DND-41 (cell line): ENCODE measurements at regions not wholly inside any gene's neighbourhood (a gene's known extent, or its start where the extent isn't known, plus 50 kb on each side); places are given as distances from the start of the nearest gene placed in this dataset.

Experiments
- ATAC-seq: fragments of 200-7000 bp; cut with Tn5 transposase; 3 replicates; pipeline ENCODE4 v1.9.1; 2021; ENCODE audit warnings: low read depth; ENCODE audit not compliant: insufficient read depth
- DNase-seq: peaks from one replicate; pipeline ENCODE4 v3.0.0-alpha.2; 2020
- H2AFZ ChIP-seq: 2 replicates; pipeline ENCODE4 v1.6.0; 2012; ENCODE audit warnings: low read depth, low read length
- H3K27ac ChIP-seq: 2 replicates; pipeline ENCODE4 v1.5.1; 2012; ENCODE audit warnings: low read length, inconsistent platforms
- H3K27me3 ChIP-seq: fragments of 200-600 bp; sonication (generic); 2 replicates; pipeline ENCODE4 v1.6.0; 2012; ENCODE audit warnings: low read length, mild to moderate bottlenecking, inconsistent platforms; ENCODE audit not compliant: insufficient read depth, poor library complexity
- H3K36me3 ChIP-seq: 2 replicates; pipeline ENCODE4 v1.5.1; 2012; ENCODE audit warnings: low read length, inconsistent platforms; ENCODE audit not compliant: insufficient read depth
- H3K4me1 ChIP-seq: 2 replicates; pipeline ENCODE4 v1.5.1; 2012; ENCODE audit warnings: mild to moderate bottlenecking, low read length; ENCODE audit not compliant: insufficient read depth
- H3K4me2 ChIP-seq: 2 replicates; pipeline ENCODE4 v1.6.0; 2012; ENCODE audit warnings: mild to moderate bottlenecking, moderate library complexity, low read length, inconsistent platforms; ENCODE audit not compliant: insufficient read depth
- H3K4me3 ChIP-seq, 2 experiments: fragments of 200-600 bp in 1 of 2; shearing (Covaris generic) in 1 of 2; 2 replicates each; pipeline ENCODE4 v1.5.1; 2012 to 2016; ENCODE audit warnings: inconsistent platforms in 2 of 2, low read length in 2 of 2, mild to moderate bottlenecking in 2 of 2, low read depth in 1 of 2, moderate library complexity in 1 of 2
- H3K79me2 ChIP-seq: 2 replicates; pipeline ENCODE4 v1.6.0; 2012; ENCODE audit warnings: low read length, inconsistent platforms; ENCODE audit not compliant: insufficient read depth
- H3K9ac ChIP-seq: 2 replicates; pipeline ENCODE4 v1.6.0; 2012; ENCODE audit warnings: low read depth, mild to moderate bottlenecking, inconsistent platforms, low read length, moderate library complexity
- H3K9me3 ChIP-seq: 2 replicates; pipeline ENCODE4 v1.5.1; 2012; ENCODE audit warnings: low read length, moderate library complexity, mild to moderate bottlenecking, inconsistent platforms; ENCODE audit not compliant: insufficient read depth, severe bottlenecking
- H4K20me1 ChIP-seq: 2 replicates; pipeline ENCODE4 v1.6.0; 2012; ENCODE audit warnings: low read length; ENCODE audit not compliant: insufficient read depth
- CTCF ChIP-seq: IDR thresholded peaks from 2 replicates; pipeline ENCODE4 v1.5.1; 2012; ENCODE audit warnings: borderline replicate concordance, low read length, moderate library complexity, mild to moderate bottlenecking; ENCODE audit not compliant: poor library complexity, severe bottlenecking; ENCODE audit errors: extremely low read depth
- EZH2 ChIP-seq: IDR thresholded peaks from 3 replicates; pipeline ENCODE4 v1.6.1; 2012; ENCODE audit warnings: borderline replicate concordance, low read depth, mild to moderate bottlenecking, moderate library complexity, low read length, inconsistent platforms; ENCODE audit not compliant: severe bottlenecking

DNA sequence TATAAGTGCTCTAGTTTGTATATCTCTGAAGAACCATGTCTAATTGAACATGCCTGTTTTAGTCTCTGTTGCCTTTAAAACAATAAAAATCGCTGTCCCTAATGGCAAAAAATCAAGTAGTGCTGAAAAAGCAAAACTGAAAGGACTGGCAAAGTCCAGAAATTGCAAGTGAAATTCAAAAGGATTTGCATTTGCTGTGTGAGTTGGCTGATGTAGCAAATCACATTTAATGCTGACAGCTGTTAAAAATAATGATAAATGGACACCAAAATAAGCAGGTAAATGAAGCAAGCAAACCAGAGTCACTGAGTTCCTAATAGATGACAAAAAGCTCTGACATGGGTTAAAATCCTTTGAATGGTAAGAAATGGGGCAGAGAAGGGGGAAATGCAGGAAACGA is 874.1 kb downstream of the GRM8 start:
- no peak for ATAC-seq
- H3K36me3 ChIP-seq, result no peaks in the 10 kb centered on the region
- no peak overlapping the region for H2AFZ ChIP-seq
- H3K27ac ChIP-seq, result no peak overlapping the region
- H3K79me2 ChIP-seq, result no peaks in the 10 kb centered on the region
- TF ChIP-seq CTCF, result no peak
- TF ChIP-seq EZH2, result no peak
- no peak overlapping the region for H3K4me3 ChIP-seq
- no peak for DNase-seq
- no peak overlapping the region for H3K4me2 ChIP-seq
- H3K27me3 ChIP-seq, result no peaks in the 10 kb centered on the region
- no peak overlapping the region for H3K9ac ChIP-seq
- no peaks in the 10 kb centered on the region for H4K20me1 ChIP-seq
- H3K4me1 ChIP-seq, result no peaks in the 10 kb centered on the region
- H3K9me3 ChIP-seq, result no peaks in the 10 kb centered on the region

GRCh38 chr7:126370038-126370668 is 882.6 kb downstream of the GRM8 start:
- ATAC-seq (no peak), DNase-seq (no peak)
- H3K4me3 ChIP-seq, result no peak overlapping the region
- H3K9ac ChIP-seq, result no peak overlapping the region
- H3K79me2 ChIP-seq, result no peaks in the 10 kb centered on the region
- H3K36me3 ChIP-seq, result no peaks in the 10 kb centered on the region
- H4K20me1 ChIP-seq, result no peaks in the 10 kb centered on the region
- TF ChIP-seq CTCF (no peak), EZH2 (no peak)
- no peak overlapping the region for H2AFZ ChIP-seq
- H3K9me3 ChIP-seq, result no peaks in the 10 kb centered on the region
- H3K4me2 ChIP-seq, result no peak overlapping the region
- no peaks in the 10 kb centered on the region for H3K4me1 ChIP-seq
- no peaks in the 10 kb centered on the region for H3K27me3 ChIP-seq
- H3K27ac ChIP-seq, result no peak overlapping the region

DNA sequence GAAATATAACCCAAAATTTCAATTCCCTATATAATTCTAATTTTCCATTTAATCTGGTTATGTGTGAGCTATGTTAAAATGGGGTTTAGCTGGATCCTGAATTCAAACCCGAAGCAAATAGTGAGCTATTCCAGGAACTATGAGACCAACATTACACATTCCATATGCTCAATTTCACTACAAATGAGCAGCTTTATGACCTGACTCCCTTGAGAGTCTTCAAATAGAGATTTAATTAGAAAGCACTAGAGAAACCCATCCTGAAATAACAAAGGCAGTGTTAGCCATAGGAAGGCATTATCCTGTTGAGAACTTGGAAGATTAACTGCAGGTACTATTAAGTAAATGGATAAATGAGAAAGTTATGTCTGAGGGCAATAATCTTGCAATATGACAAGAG is 890.0 kb downstream of the GRM8 start:
- no peaks in the 10 kb centered on the region for H3K79me2 ChIP-seq
- H2AFZ ChIP-seq, result no peak overlapping the region
- no peak for ATAC-seq
- H3K9ac ChIP-seq, result no peak overlapping the region
- no peaks in the 10 kb centered on the region for H3K9me3 ChIP-seq
- no peak overlapping the region for H3K4me2 ChIP-seq
- no peak for TF ChIP-seq CTCF
- TF ChIP-seq EZH2, result no peak
- no peaks in the 10 kb centered on the region for H4K20me1 ChIP-seq
- no peaks in the 10 kb centered on the region for H3K36me3 ChIP-seq
- no peak overlapping the region for H3K27ac ChIP-seq
- H3K27me3 ChIP-seq, result no peaks in the 10 kb centered on the region
- H3K4me3 ChIP-seq, result no peak overlapping the region
- DNase-seq, result no peak
- no peaks in the 10 kb centered on the region for H3K4me1 ChIP-seq

DNA sequence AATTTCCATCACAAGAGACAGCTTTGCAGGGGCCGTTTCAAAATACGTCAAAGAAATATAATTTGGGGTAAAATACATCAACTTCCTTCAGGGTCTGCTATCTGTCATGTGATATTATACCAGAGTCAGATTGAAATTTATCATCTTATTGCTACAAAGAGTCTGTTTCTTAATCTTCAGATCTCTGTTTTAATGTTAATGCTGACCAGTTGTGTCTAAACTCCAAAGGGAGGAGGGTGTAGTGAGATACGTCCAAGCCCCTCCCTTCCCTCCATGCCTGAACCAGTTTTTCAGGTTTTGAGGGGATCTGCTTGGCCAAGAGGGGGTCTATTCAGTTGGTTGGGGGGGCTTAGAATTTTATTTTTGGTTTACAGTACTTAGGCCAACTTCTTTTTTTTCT is 891.6 kb downstream of the GRM8 start:
- Histone ChIP-seq H3K79me2 (no peaks in the 10 kb centered on the region), H3K4me2 (no peak overlapping the region), H3K36me3 (no peaks in the 10 kb centered on the region), H3K27ac (no peak overlapping the region), H4K20me1 (no peaks in the 10 kb centered on the region), H2AFZ (no peak overlapping the region), H3K9ac (no peak overlapping the region), H3K27me3 (no peaks in the 10 kb centered on the region), H3K4me1 (no peaks in the 10 kb centered on the region), H3K4me3 (no peak overlapping the region), H3K9me3 (no peaks in the 10 kb centered on the region)
- DNase-seq, result no peak
- no peak for ATAC-seq
- TF ChIP-seq CTCF, result no peak
- TF ChIP-seq EZH2, result no peak
